DND-41 (cell line): ENCODE measurements at regions not wholly inside any gene's neighbourhood (a gene's known extent, or its start where the extent isn't known, plus 50 kb on each side); places are given as distances from the start of the nearest gene placed in this dataset.

ENCODE experiments used
- ATAC-seq: fragments of 200-7000 bp; cut with Tn5 transposase; 3 replicates; pipeline ENCODE4 v1.9.1; 2021; ENCODE audit warnings: low read depth; ENCODE audit not compliant: insufficient read depth
- DNase-seq: peaks from one replicate; pipeline ENCODE4 v3.0.0-alpha.2; 2020
- H2AFZ ChIP-seq: 2 replicates; pipeline ENCODE4 v1.6.0; 2012; ENCODE audit warnings: low read depth, low read length
- H3K27ac ChIP-seq: 2 replicates; pipeline ENCODE4 v1.5.1; 2012; ENCODE audit warnings: low read length, inconsistent platforms
- H3K27me3 ChIP-seq: fragments of 200-600 bp; sonication (generic); 2 replicates; pipeline ENCODE4 v1.6.0; 2012; ENCODE audit warnings: low read length, mild to moderate bottlenecking, inconsistent platforms; ENCODE audit not compliant: insufficient read depth, poor library complexity
- H3K36me3 ChIP-seq: 2 replicates; pipeline ENCODE4 v1.5.1; 2012; ENCODE audit warnings: low read length, inconsistent platforms; ENCODE audit not compliant: insufficient read depth
- H3K4me1 ChIP-seq: 2 replicates; pipeline ENCODE4 v1.5.1; 2012; ENCODE audit warnings: mild to moderate bottlenecking, low read length; ENCODE audit not compliant: insufficient read depth
- H3K4me2 ChIP-seq: 2 replicates; pipeline ENCODE4 v1.6.0; 2012; ENCODE audit warnings: mild to moderate bottlenecking, moderate library complexity, low read length, inconsistent platforms; ENCODE audit not compliant: insufficient read depth
- H3K4me3 ChIP-seq, 2 experiments: fragments of 200-600 bp in 1 of 2; shearing (Covaris generic) in 1 of 2; 2 replicates each; pipeline ENCODE4 v1.5.1; 2012 to 2016; ENCODE audit warnings: inconsistent platforms in 2 of 2, low read length in 2 of 2, mild to moderate bottlenecking in 2 of 2, low read depth in 1 of 2, moderate library complexity in 1 of 2
- H3K79me2 ChIP-seq: 2 replicates; pipeline ENCODE4 v1.6.0; 2012; ENCODE audit warnings: low read length, inconsistent platforms; ENCODE audit not compliant: insufficient read depth
- H3K9ac ChIP-seq: 2 replicates; pipeline ENCODE4 v1.6.0; 2012; ENCODE audit warnings: low read depth, mild to moderate bottlenecking, inconsistent platforms, low read length, moderate library complexity
- H3K9me3 ChIP-seq: 2 replicates; pipeline ENCODE4 v1.5.1; 2012; ENCODE audit warnings: low read length, moderate library complexity, mild to moderate bottlenecking, inconsistent platforms; ENCODE audit not compliant: insufficient read depth, severe bottlenecking
- H4K20me1 ChIP-seq: 2 replicates; pipeline ENCODE4 v1.6.0; 2012; ENCODE audit warnings: low read length; ENCODE audit not compliant: insufficient read depth
- EZH2 ChIP-seq: IDR thresholded peaks from 3 replicates; pipeline ENCODE4 v1.6.1; 2012; ENCODE audit warnings: borderline replicate concordance, low read depth, mild to moderate bottlenecking, moderate library complexity, low read length, inconsistent platforms; ENCODE audit not compliant: severe bottlenecking
- TF ChIP-seq, protein P1 (sequence below): IDR thresholded peaks from 2 replicates; pipeline ENCODE4 v1.5.1; 2012; ENCODE audit warnings: borderline replicate concordance, low read length, moderate library complexity, mild to moderate bottlenecking; ENCODE audit not compliant: poor library complexity, severe bottlenecking; ENCODE audit errors: extremely low read depth

DNA sequence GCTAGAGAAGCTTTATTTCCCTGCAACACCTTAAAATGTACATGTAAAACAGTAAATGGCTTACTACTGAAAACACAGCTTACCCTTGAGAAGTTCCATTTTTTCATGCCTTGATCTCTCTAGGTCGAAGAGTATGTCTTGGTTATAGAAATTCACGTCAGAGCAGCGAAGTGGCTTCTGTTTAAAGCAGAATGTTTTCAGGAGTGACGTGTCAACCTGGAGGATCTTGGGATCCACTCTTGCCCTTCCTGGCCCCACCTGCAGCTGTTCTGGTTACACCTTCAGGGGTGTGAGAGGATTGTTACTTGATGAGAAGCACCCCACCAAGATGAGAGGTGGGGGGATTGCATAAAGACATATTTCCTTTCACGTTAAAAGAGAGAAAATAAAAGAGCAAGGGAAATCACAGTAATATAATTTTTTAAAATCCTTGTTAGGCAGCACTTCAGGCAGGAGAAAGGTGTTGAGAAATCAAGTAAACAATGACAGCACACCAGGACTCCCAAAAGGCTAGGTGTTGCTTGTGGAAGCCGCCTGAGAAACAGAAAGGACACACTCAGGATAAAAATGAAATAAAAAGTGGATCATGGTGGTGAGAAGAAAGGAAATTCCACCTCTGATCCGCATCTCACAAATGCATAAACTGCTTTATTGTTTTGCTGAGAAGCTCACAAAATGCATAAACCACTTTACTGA lies 149.7 kb downstream of the UNC5CL start:
- no peak for ATAC-seq

DNA sequence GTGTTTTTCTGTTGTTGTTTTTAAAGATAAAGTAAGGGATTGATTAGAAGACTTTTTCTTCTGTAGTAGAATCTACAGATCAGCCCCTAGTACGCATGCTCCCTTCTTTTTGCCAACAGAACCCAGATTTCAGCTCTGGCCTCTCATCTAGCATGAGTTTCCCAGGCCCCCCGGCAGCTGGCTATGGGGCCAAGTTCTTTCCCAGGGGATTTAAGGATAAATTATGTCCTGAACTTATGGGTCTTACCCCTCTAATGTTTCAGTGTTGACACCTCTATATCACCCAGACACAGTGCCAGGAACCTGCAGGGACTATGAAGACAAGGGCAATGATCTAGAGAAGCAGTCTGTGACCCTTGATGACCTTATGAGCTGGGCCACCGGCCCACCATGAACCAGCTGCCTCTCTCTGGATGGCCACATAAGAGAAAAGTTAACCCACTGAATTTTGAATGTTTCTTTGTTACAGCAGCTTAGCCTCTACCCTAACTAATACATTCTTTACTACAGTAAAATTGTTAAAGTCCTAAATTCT lies 150.5 kb downstream of the UNC5CL start:
- peaks cover 18% of the 10 kb centered on the region for H3K27me3 ChIP-seq
- H3K36me3 ChIP-seq = no peaks in the 10 kb centered on the region
- H3K79me2 ChIP-seq = no peaks in the 10 kb centered on the region
- ATAC-seq (no peak), DNase-seq (no peak)
- no peak overlapping the region for H2AFZ ChIP-seq
- H3K27ac ChIP-seq = no peak overlapping the region
- H3K4me3 ChIP-seq = no peak overlapping the region
- TF ChIP-seq EZH2 = no peak
- TF ChIP-seq, protein P1, sequence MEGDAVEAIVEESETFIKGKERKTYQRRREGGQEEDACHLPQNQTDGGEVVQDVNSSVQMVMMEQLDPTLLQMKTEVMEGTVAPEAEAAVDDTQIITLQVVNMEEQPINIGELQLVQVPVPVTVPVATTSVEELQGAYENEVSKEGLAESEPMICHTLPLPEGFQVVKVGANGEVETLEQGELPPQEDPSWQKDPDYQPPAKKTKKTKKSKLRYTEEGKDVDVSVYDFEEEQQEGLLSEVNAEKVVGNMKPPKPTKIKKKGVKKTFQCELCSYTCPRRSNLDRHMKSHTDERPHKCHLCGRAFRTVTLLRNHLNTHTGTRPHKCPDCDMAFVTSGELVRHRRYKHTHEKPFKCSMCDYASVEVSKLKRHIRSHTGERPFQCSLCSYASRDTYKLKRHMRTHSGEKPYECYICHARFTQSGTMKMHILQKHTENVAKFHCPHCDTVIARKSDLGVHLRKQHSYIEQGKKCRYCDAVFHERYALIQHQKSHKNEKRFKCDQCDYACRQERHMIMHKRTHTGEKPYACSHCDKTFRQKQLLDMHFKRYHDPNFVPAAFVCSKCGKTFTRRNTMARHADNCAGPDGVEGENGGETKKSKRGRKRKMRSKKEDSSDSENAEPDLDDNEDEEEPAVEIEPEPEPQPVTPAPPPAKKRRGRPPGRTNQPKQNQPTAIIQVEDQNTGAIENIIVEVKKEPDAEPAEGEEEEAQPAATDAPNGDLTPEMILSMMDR = no peak
- H4K20me1 ChIP-seq = 0 out of 2 replicates have a peak, but pooled peaks cover 3% of the 10 kb centered on the region
- H3K9me3 ChIP-seq = no peaks in the 10 kb centered on the region
- no peak overlapping the region for H3K4me2 ChIP-seq
- H3K9ac ChIP-seq = no peak overlapping the region
- no peaks in the 10 kb centered on the region for H3K4me1 ChIP-seq

More for the DNA sequence above, 149.7 kb downstream of the UNC5CL start:
- no peak overlapping the region for H2AFZ ChIP-seq
- H3K79me2 ChIP-seq = no peaks in the 10 kb centered on the region
- H3K27ac ChIP-seq = no peak overlapping the region
- no peaks in the 10 kb centered on the region for H3K9me3 ChIP-seq
- H3K4me2 ChIP-seq = no peak overlapping the region
- no peaks in the 10 kb centered on the region for H3K36me3 ChIP-seq
- H3K4me1 ChIP-seq = no peaks in the 10 kb centered on the region
- no peak for DNase-seq
- no peak overlapping the region for H3K9ac ChIP-seq
- H4K20me1 ChIP-seq = 0 out of 2 replicates have a peak, but pooled peaks cover 3% of the 10 kb centered on the region
- TF ChIP-seq, protein P1 = no peak
- TF ChIP-seq EZH2 = no peak
- peaks cover 17% of the 10 kb centered on the region for H3K27me3 ChIP-seq
- H3K4me3 ChIP-seq = no peak overlapping the region

DNA sequence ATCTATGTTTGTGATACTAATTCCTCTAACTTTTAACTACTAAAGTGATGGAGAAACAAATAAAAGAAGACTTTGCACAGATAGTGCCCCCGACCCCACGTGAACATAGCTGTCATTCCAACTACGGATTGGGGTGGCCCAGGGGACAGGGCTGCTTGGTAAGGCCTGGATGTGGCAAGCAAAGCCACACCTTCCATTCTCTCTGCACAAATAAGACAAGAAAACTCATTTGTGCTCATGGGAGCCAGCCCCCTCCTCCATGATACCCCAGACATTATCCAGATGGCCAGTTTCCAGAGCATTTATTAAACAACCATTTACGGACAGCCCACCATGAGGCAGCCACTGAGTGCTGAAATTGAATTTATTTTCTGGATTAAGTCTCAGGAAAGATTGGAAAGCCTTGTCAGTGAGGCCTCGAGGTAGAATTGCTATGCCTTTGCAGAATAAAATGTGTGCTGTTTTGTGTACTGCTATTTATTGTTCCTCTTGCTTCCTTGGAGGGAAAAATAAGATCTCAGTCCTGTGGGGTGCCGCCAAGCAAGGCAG lies 151.2 kb downstream of the UNC5CL start:
- H3K27me3 ChIP-seq = peaks cover 18% of the 10 kb centered on the region
- H3K4me1 ChIP-seq = no peaks in the 10 kb centered on the region
- H3K4me2 ChIP-seq = no peak overlapping the region

DNA sequence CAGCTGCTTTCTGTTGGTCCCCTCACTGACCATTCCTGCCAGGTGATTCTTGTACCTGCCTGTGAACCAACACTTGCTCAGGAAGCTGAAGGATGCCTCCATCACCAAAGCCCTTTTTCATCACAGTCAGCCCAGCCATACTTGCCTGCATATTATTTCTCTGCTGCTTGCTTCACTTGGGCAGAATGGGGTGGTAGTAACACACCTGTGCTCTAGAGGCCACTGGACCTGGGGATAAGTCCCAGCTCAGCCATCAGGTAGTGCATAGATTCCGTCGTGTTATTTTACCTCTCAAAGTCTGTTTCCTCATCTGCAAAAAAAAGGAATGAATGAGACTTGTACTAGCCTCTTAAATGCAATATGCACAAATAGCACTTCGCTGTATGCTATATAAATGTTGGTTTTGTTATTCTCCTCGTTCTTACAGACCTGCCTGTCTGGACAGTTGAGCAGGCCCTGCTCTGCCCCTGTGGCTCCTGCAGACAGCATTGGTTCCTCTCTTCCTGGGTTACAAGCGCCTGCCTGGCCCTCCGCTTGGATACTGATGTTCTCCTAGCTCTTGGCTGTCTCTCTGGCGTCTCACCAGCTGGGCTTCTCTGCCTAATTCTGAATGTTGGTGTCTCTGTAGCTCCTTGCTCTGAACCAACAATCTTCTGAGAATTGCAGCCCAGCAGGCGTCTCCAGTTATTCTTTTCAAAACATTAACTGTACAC lies 151.8 kb downstream of the UNC5CL start:
- ATAC-seq (no peak), DNase-seq (no peak)
- Histone ChIP-seq H3K9me3 (no peaks in the 10 kb centered on the region), H3K4me2 (no peak overlapping the region), H2AFZ (no peak overlapping the region), H4K20me1 (0 out of 2 replicates have a peak, but pooled peaks cover 3% of the 10 kb centered on the region), H3K9ac (no peak overlapping the region), H3K36me3 (no peaks in the 10 kb centered on the region), H3K79me2 (no peaks in the 10 kb centered on the region), H3K27ac (no peak overlapping the region), H3K27me3 (peaks cover 19% of the 10 kb centered on the region), H3K4me3 (no peak overlapping the region), H3K4me1 (no peaks in the 10 kb centered on the region)
- no peak for TF ChIP-seq EZH2
- TF ChIP-seq, protein P1 = no peak

More for the DNA sequence above, 151.2 kb downstream of the UNC5CL start:
- TF ChIP-seq EZH2 = no peak
- Histone ChIP-seq H3K36me3 (no peaks in the 10 kb centered on the region), H3K9ac (no peak overlapping the region), H3K4me3 (no peak overlapping the region), H3K27ac (no peak overlapping the region), H3K9me3 (no peaks in the 10 kb centered on the region), H2AFZ (no peak overlapping the region), H3K79me2 (no peaks in the 10 kb centered on the region), H4K20me1 (0 out of 2 replicates have a peak, but pooled peaks cover 3% of the 10 kb centered on the region)
- no peak for DNase-seq
- ATAC-seq = no peak
